HepG2 (cell line): ENCODE measurements at regions not wholly inside any gene's neighbourhood (a gene's known extent, or its start where the extent isn't known, plus 50 kb on each side); places are given as distances from the start of the nearest gene placed in this dataset.

Source experiments
- ATAC-seq: fragments of 200-7000 bp; cut with Tn5 transposase; 3 replicates; pipeline ENCODE4 v1.9.1; 2020; ENCODE audit warnings: mild to moderate bottlenecking, moderate library complexity
- BruUV-seq: library from RNA; stranded (reverse); fragments of 400-500 nt; replicated peaks from 2 replicates; lab custom pipeline; 2021; lab: Mats Ljungman, UMichigan
- CTCF ChIA-PET: fragments of 300-600 bp; formaldehyde crosslinking; extraction: SDS; loops from one replicate; lab custom pipeline; 2021; ENCODE audit warnings: low total read pairs, inconsistent platforms, low intra/inter-chr PET ratio; lab: Yijun Ruan, JAX
- POLR2A ChIA-PET: fragments of 350-600 bp; sonication (Branson Sonifier 250); formaldehyde crosslinking; loops from one replicate; lab custom pipeline; 2020; ENCODE audit warnings: antibody characterized with exemption, inconsistent platforms; lab: Yijun Ruan, JAX
- DNase-seq: peaks from one replicate; pipeline ENCODE4 v3.0.0-alpha.2; 2015; ENCODE audit warnings: low spot score
- FAIRE-seq: peaks from 3 replicates; lab custom pipeline; 2011; peaks lifted over from hg19 to GRCh38; lab: Jason Lieb, UNC
- H2AFZ ChIP-seq: one replicate; pipeline ENCODE4 v1.6.1; 2011; ENCODE audit warnings: low read length, inconsistent platforms
- H3K27ac ChIP-seq: fragments of 300-600 bp; 3 replicates; pipeline ENCODE4 v1.8.0; 2011; ENCODE audit warnings: mixed run types, mild to moderate bottlenecking, mixed read lengths, low read length, inconsistent platforms; ENCODE audit not compliant: insufficient read depth; ENCODE audit errors: extremely low read length
- H3K27me3 ChIP-seq, 2 experiments: fragments of 200-600 bp in 1 of 2; 2 replicates in 1 of 2; 3 replicates in 1 of 2; pipeline versions ENCODE4 v1.6.0 to v1.8.0; 2011; ENCODE audit warnings: low read length in 2 of 2, mild to moderate bottlenecking in 2 of 2, moderate library complexity in 2 of 2, inconsistent platforms in 1 of 2; ENCODE audit not compliant: insufficient read depth in 2 of 2, control insufficient read depth in 1 of 2
- H3K36me3 ChIP-seq, 2 experiments: fragments of 200-600 bp in 1 of 2; replicated peaks in 1 of 2; 2 replicates in 1 of 2; 3 replicates in 1 of 2; pipeline versions ENCODE4 v1.5.1 to v1.8.0; 2011; ENCODE audit warnings: low read length in 2 of 2, inconsistent platforms in 1 of 2; ENCODE audit not compliant: insufficient read depth in 2 of 2, control insufficient read depth in 1 of 2
- H3K4me1 ChIP-seq: 2 replicates; pipeline ENCODE4 v1.5.1; 2012; ENCODE audit warnings: low read length, inconsistent platforms; ENCODE audit not compliant: insufficient read depth
- H3K4me2 ChIP-seq: 2 replicates; pipeline ENCODE4 v1.6.0; 2011; ENCODE audit warnings: low read depth, low read length, inconsistent platforms
- H3K4me3 ChIP-seq, 3 experiments: fragments of 200-600 bp in 1 of 3; sonication (generic), shearing (Covaris generic) in 1 of 3; replicated peaks in 1 of 3; 2 replicates each; pipeline ENCODE4 v1.5.1; 2011 to 2016; ENCODE audit warnings: low read length in 3 of 3, inconsistent platforms in 2 of 3, low read depth in 2 of 3, mild to moderate bottlenecking in 2 of 3, control low read depth in 1 of 3, mixed read lengths in 1 of 3; ENCODE audit not compliant: insufficient read depth in 1 of 3
- H3K79me2 ChIP-seq: one replicate; pipeline ENCODE4 v1.6.1; 2011; ENCODE audit warnings: low read length, inconsistent platforms; ENCODE audit not compliant: insufficient read depth
- H3K9ac ChIP-seq: 2 replicates; pipeline ENCODE4 v1.6.0; 2011; ENCODE audit warnings: mild to moderate bottlenecking, low read depth, low read length, inconsistent platforms; ENCODE audit not compliant: insufficient read depth
- H3K9me3 ChIP-seq: 2 replicates; pipeline ENCODE4 v1.5.1; 2012; ENCODE audit warnings: mild to moderate bottlenecking, low read length
- H4K20me1 ChIP-seq: 2 replicates; pipeline ENCODE4 v1.6.0; 2011; ENCODE audit warnings: inconsistent platforms, mild to moderate bottlenecking, low read length, moderate library complexity; ENCODE audit not compliant: insufficient read depth
- ATAD3A ChIP-seq: sonication (generic); formaldehyde crosslinking; IDR thresholded peaks from 2 replicates; pipeline ENCODE4 v1.4.0; 2020; ENCODE audit warnings: missing genetic modification reagents
- EP300 ChIP-seq, 3 experiments: sonication (generic) in 1 of 3; formaldehyde crosslinking in 1 of 3; IDR thresholded peaks; 2 replicates each; pipeline versions ENCODE4 v1.5.1 to v1.6.1; 2011 to 2020; ENCODE audit warnings: low read depth in 2 of 3, low read length in 2 of 3, borderline replicate concordance in 1 of 3, improper control_type of control experiment in 1 of 3, mild to moderate bottlenecking in 1 of 3, missing genetic modification reagents in 1 of 3, moderate library complexity in 1 of 3
- KDM5B ChIP-seq: sonication (generic); formaldehyde crosslinking; IDR thresholded peaks from 2 replicates; pipeline ENCODE4 v1.4.0; 2020; ENCODE audit warnings: missing genetic modification reagents, mild to moderate bottlenecking, borderline replicate concordance
- KLF6 ChIP-seq: IDR thresholded peaks from 2 replicates; pipeline ENCODE4 v1.8.0; 2016; ENCODE audit warnings: missing biosample characterization, missing genetic modification reagents
- MAFF ChIP-seq: IDR thresholded peaks from 2 replicates; pipeline ENCODE4 v1.6.1; 2011; ENCODE audit warnings: low read depth, low read length, improper control_type of control experiment
- MED13 ChIP-seq: sonication (generic); formaldehyde crosslinking; IDR thresholded peaks from 2 replicates; pipeline ENCODE4 v1.5.0; 2020; ENCODE audit warnings: missing genetic modification reagents
- NFE2L1 ChIP-seq: sonication (generic); formaldehyde crosslinking; IDR thresholded peaks from 2 replicates; pipeline ENCODE4 v1.4.0; 2020; ENCODE audit warnings: missing genetic modification reagents, mild to moderate bottlenecking, borderline replicate concordance
- PHF5A ChIP-seq: IDR thresholded peaks from one replicate; pipeline ENCODE4 v1.6.1; 2018; ENCODE audit warnings: low read depth, missing genetic modification reagents; ENCODE audit not compliant: unreplicated experiment
- SSRP1 ChIP-seq: IDR thresholded peaks from 2 replicates; pipeline ENCODE4 v1.6.1; 2016; ENCODE audit warnings: control low read depth
- ZFP36L2 ChIP-seq: sonication (generic); formaldehyde crosslinking; IDR thresholded peaks from 2 replicates; pipeline ENCODE4 v1.4.0; 2020; ENCODE audit warnings: missing genetic modification reagents
- ZFX ChIP-seq: sonication (generic); formaldehyde crosslinking; IDR thresholded peaks from 2 replicates; pipeline ENCODE4 v1.4.0; 2020; ENCODE audit warnings: mild to moderate bottlenecking, low read depth, missing genetic modification reagents, moderate library complexity
- ZNF225 ChIP-seq: sonication (generic); formaldehyde crosslinking; IDR thresholded peaks from 2 replicates; pipeline ENCODE4 v1.4.0; 2020; ENCODE audit warnings: mild to moderate bottlenecking, missing genetic modification reagents
- ZNF558 ChIP-seq: sonication (generic); formaldehyde crosslinking; IDR thresholded peaks from 2 replicates; pipeline ENCODE4 v1.9.0; 2022; ENCODE audit warnings: mild to moderate bottlenecking, missing genetic modification reagents, borderline replicate concordance
- ZNF598 ChIP-seq: sonication (generic); formaldehyde crosslinking; IDR thresholded peaks from 2 replicates; pipeline ENCODE4 v1.5.1; 2020; ENCODE audit warnings: mild to moderate bottlenecking, missing genetic modification reagents, borderline replicate concordance
- ZNF644 ChIP-seq: IDR thresholded peaks from 2 replicates; pipeline ENCODE4 v1.6.1; 2016; ENCODE audit warnings: low read depth
- ZNF777 ChIP-seq: sonication (generic); formaldehyde crosslinking; IDR thresholded peaks from 2 replicates; pipeline ENCODE4 v1.4.0; 2020; ENCODE audit warnings: missing genetic modification reagents
- in situ Hi-C: cut with HindIII; loops from 2 replicates; pipeline ENCODE4 v1.10.0; 2017; ENCODE audit warnings: low pct_unique_long_range_greater_than_20kb; ENCODE audit not compliant: extremely low pct_ligation_motif_present
- intact Hi-C: fragments of 100-400 bp; cut with micrococcal nuclease; formaldehyde crosslinking; loops from one replicate; pipeline ENCODE4 v1.10.0; 2022; ENCODE audit not compliant: unreplicated experiment
- TF ChIP-seq, protein P1 (sequence below): sonication (generic); formaldehyde crosslinking; IDR thresholded peaks from 2 replicates; pipeline ENCODE4 v1.4.0; 2020; ENCODE audit warnings: missing genetic modification reagents, borderline replicate concordance
- TF ChIP-seq, protein P2 (sequence below): IDR thresholded peaks from 2 replicates; pipeline ENCODE4 v1.6.1; 2016; ENCODE audit warnings: missing genetic modification reagents, missing compliant biosample characterization
- TF ChIP-seq, protein P3 (sequence below): sonication (generic); formaldehyde crosslinking; IDR thresholded peaks from 2 replicates; pipeline ENCODE4 v1.5.0; 2020; ENCODE audit warnings: missing genetic modification reagents, mild to moderate bottlenecking, borderline replicate concordance
- TF ChIP-seq, protein P4 (sequence below), 2 experiments: sonication (generic) in 1 of 2; formaldehyde crosslinking in 1 of 2; IDR thresholded peaks; 2 replicates each; pipeline versions ENCODE4 v1.4.0 to v1.6.1; 2018 to 2020; ENCODE audit warnings: missing genetic modification reagents in 2 of 2, borderline replicate concordance in 1 of 2, low read depth in 1 of 2, mild to moderate bottlenecking in 1 of 2, missing biosample characterization in 1 of 2

DNA sequence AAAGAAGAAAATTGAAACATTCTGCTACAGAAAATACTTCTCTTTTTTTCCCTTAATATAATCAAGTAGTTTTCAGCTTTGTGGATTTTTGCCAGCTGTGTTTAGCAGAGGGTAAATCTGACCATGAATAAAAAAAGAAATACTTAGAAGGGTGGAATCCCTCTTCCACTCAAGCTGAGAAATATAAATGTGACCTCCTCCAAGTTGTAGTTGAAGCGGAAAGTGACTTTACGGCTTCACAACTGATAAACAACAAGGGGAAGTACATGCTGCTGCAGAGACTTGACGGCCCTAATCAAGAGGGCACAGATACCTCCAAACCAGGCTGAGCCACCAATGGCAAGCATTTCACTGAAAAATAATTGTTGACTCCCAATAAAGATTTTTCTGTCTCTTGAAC is 785.0 kb downstream of the SLITRK5 start (continued):
- TF ChIP-seq NFE2L1 (no peak), ZNF598 (no peak), MED13 (CRISPR knock-in tag) (no peak), ZFX (CRISPR knock-in tag) (no peak), EP300 (IDR thresholded peaks at IDR 0.05; ENCODE audit: low read depth in 2 of 2, low read length in 2 of 2) (no peak), EP300 (CRISPR knock-in tag; IDR thresholded peaks at IDR 0.05; ENCODE audit: borderline replicate concordance) (no peak)

DNA sequence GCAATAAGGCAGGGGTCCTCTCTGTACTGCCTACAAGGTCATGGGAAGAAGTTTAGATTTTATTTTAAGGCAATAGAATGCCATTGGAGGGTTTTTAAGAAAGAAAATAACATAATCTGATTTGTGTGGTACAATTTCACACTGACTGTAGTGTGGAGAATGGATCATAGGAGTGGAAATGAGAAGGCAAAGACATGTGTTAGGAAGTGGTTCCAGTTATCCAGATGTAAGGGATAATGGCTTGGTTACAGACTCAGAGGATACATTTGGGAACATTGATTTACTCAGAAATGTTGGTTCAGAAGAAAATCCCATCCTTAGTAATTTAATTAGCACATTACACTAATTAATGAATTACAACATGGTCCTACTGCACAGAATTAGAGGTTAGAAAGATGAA is 788.2 kb downstream of the SLITRK5 start:
- in situ Hi-C loops (no loop called here), intact Hi-C loops (no loop called here)
- FAIRE-seq (no peak), ATAC-seq (no peak), DNase-seq (no peak)
- no peaks in the 10 kb centered on the region for H3K4me1 ChIP-seq
- ChIA-PET POLR2A (no interaction called here), CTCF (no interaction called here)
- no peak overlapping the region for H3K9ac ChIP-seq
- no peak overlapping the region for H3K4me3 ChIP-seq
- H3K36me3 ChIP-seq, result no peaks in the 10 kb centered on the region
- no peaks in the 10 kb centered on the region for H4K20me1 ChIP-seq
- no peak overlapping the region for H3K4me2 ChIP-seq
- H3K79me2 ChIP-seq, result no peaks in the 10 kb centered on the region
- no TSS peak for BruUV-seq
- H2AFZ ChIP-seq, result no peak overlapping the region
- H3K27ac ChIP-seq, result no peak overlapping the region
- peaks cover 12% of the 10 kb centered on the region; the same call in 1 of the 2 replicates for H3K9me3 ChIP-seq
- no peaks in the 10 kb centered on the region for H3K27me3 ChIP-seq
- TF ChIP-seq, protein P1, sequence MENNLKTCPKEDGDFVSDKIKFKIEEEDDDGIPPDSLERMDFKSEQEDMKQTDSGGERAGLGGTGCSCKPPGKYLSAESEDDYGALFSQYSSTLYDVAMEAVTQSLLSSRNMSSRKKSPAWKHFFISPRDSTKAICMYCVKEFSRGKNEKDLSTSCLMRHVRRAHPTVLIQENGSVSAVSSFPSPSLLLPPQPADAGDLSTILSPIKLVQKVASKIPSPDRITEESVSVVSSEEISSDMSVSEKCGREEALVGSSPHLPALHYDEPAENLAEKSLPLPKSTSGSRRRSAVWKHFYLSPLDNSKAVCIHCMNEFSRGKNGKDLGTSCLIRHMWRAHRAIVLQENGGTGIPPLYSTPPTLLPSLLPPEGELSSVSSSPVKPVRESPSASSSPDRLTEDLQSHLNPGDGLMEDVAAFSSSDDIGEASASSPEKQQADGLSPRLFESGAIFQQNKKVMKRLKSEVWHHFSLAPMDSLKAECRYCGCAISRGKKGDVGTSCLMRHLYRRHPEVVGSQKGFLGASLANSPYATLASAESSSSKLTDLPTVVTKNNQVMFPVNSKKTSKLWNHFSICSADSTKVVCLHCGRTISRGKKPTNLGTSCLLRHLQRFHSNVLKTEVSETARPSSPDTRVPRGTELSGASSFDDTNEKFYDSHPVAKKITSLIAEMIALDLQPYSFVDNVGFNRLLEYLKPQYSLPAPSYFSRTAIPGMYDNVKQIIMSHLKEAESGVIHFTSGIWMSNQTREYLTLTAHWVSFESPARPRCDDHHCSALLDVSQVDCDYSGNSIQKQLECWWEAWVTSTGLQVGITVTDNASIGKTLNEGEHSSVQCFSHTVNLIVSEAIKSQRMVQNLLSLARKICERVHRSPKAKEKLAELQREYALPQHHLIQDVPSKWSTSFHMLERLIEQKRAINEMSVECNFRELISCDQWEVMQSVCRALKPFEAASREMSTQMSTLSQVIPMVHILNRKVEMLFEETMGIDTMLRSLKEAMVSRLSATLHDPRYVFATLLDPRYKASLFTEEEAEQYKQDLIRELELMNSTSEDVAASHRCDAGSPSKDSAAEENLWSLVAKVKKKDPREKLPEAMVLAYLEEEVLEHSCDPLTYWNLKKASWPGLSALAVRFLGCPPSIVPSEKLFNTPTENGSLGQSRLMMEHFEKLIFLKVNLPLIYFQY (CRISPR knock-in tag), result no peak
- TF ChIP-seq SSRP1 (CRISPR knock-in tag), result no peak
- no peak for TF ChIP-seq ZNF644
- no peak for TF ChIP-seq ZNF558 (CRISPR knock-in tag)
- TF ChIP-seq, protein P2, sequence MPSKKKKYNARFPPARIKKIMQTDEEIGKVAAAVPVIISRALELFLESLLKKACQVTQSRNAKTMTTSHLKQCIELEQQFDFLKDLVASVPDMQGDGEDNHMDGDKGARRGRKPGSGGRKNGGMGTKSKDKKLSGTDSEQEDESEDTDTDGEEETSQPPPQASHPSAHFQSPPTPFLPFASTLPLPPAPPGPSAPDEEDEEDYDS (CRISPR knock-in tag), result no peak
- TF ChIP-seq KLF6 (CRISPR knock-in tag), result no peak
- TF ChIP-seq PHF5A, result no peak
- no peak for TF ChIP-seq KDM5B (CRISPR knock-in tag)
- TF ChIP-seq, protein P3, sequence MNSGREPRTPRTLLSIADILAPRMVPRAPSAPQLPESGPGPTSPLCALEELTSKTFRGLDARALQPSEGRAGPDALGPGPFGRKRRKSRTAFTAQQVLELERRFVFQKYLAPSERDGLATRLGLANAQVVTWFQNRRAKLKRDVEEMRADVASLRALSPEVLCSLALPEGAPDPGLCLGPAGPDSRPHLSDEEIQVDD, result no peak
- TF ChIP-seq ZNF225, result no peak
- TF ChIP-seq ZFP36L2 (CRISPR knock-in tag), result no peak
- TF ChIP-seq, protein P4, sequence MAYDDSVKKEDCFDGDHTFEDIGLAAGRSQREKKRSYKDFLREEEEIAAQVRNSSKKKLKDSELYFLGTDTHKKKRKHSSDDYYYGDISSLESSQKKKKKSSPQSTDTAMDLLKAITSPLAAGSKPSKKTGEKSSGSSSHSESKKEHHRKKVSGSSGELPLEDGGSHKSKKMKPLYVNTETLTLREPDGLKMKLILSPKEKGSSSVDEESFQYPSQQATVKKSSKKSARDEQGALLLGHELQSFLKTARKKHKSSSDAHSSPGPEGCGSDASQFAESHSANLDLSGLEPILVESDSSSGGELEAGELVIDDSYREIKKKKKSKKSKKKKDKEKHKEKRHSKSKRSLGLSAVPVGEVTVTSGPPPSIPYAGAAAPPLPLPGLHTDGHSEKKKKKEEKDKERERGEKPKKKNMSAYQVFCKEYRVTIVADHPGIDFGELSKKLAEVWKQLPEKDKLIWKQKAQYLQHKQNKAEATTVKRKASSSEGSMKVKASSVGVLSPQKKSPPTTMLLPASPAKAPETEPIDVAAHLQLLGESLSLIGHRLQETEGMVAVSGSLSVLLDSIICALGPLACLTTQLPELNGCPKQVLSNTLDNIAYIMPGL (CRISPR knock-in tag; IDR thresholded peaks at IDR 0.05; ENCODE audit: borderline replicate concordance in 1 of 2, low read depth in 1 of 2), result no peak
- no peak for TF ChIP-seq ATAD3A (CRISPR knock-in tag)
- no peak for TF ChIP-seq ZNF777 (CRISPR knock-in tag)
- no peak for TF ChIP-seq MAFF
